ENCODE measurements at regions not wholly inside any gene's neighbourhood (a gene's known extent, or its start where the extent isn't known, plus 50 kb on each side); places are given as distances from the start of the nearest gene placed in this dataset.

DNA sequence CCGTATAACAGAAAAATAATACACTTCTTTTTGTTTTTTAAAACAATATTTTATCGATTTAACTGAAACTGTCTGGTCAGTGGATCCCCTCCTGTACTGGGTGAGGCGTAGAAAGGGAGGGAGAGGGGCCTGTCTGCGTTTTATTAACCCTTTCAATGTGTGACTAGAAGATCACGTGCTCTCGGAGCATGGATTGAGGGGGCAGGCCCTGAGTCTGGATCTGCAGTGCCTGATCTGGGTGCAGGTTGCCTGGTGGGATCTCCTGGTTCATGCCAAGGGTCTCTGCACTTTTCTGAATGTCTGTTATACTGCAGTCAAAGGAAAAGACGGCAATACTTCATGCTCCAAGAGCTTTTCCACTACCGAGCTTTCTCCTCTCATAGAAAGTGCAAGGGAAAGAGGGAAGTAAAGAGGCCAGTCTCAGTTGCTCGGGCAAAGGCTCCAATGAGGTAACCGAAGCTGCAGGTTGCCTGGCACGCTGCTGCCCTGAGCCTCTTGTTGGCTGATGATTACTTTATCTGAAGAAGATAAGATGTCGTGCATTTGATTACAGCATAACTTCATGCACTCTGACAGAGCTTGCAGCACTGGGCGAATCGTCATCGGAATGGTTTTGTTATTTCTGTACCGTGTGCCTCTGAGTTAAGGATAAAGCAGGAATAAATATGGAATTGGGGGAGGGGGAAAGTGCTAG is 167.5 kb upstream of the PMEPA1 start:
- ChIA-PET POLR2A (ENCODE audit: unreplicated experiment) (no interaction called here), CTCF (no interaction called here)
- Histone ChIP-seq H3K79me2 (ENCODE audit: low read length) (no peaks in the 10 kb centered on the region), H4K20me1 (ENCODE audit: low read length) (no peaks in the 10 kb centered on the region), H3K9me3 (ENCODE audit: low read length) (no peaks in the 10 kb centered on the region), H3K27me3 (ENCODE audit: low read length) (no peaks in the 10 kb centered on the region), H3K27ac (ENCODE audit: low read length) (no peak overlapping the region), H3F3A (ENCODE audit: low read length, unreplicated experiment) (no peaks in the 10 kb centered on the region), H2AFZ (ENCODE audit: low read length) (no peak overlapping the region), H3K4me2 (ENCODE audit: low read length) (no peak overlapping the region), H3K4me3 (ENCODE audit: low read length) (no peak overlapping the region), H3K4me1 (ENCODE audit: insufficient read depth, low read length) (peaks cover 4% of the 10 kb centered on the region), H3K36me3 (ENCODE audit: low read depth, low read length) (no peaks in the 10 kb centered on the region), H3K9me2 (replicated peaks; ENCODE audit: low read length) (no peaks in the 10 kb centered on the region), H3K9ac (ENCODE audit: low read length) (no peak overlapping the region)
- TF ChIP-seq EZH2phosphoT487 (IDR thresholded peaks at IDR 0.05; ENCODE audit: borderline replicate concordance, low read length) (no peak), EZH2 (IDR thresholded peaks at IDR 0.05; ENCODE audit: low read length, unreplicated experiment) (no peak)
- TF ChIP-seq, protein P1, sequence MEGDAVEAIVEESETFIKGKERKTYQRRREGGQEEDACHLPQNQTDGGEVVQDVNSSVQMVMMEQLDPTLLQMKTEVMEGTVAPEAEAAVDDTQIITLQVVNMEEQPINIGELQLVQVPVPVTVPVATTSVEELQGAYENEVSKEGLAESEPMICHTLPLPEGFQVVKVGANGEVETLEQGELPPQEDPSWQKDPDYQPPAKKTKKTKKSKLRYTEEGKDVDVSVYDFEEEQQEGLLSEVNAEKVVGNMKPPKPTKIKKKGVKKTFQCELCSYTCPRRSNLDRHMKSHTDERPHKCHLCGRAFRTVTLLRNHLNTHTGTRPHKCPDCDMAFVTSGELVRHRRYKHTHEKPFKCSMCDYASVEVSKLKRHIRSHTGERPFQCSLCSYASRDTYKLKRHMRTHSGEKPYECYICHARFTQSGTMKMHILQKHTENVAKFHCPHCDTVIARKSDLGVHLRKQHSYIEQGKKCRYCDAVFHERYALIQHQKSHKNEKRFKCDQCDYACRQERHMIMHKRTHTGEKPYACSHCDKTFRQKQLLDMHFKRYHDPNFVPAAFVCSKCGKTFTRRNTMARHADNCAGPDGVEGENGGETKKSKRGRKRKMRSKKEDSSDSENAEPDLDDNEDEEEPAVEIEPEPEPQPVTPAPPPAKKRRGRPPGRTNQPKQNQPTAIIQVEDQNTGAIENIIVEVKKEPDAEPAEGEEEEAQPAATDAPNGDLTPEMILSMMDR (conservative IDR thresholded peaks at IDR 0.05; ENCODE audit: low read depth, low read length): no peak
- BruUV-seq (replicated peaks): no TSS peak
- ATAC-seq (no peak), DNase-seq (no peak)
- intact Hi-C loops (cut with micrococcal nuclease): no loop called here

DNA sequence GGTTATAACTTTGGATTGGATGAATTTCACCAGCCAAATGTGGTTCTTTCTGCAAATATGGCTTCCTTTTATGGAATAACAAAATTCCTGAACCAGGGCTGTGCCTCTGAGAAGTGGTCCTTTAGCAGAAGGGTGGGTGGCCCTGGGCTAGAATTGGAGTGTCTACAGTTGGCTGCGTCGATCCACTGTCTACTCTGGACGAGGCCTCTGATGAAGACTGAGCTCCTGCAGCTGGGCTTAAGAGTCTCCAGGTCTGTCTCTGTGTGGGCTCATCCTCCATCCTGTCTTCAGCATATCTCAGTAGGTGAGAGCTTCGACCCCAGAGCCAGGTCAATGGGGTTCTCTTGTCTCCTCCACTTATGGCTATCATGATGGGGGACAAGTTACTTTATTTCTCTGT is 166.3 kb upstream of the PMEPA1 start:
- no peak for DNase-seq
- TF ChIP-seq EZH2phosphoT487 (IDR thresholded peaks at IDR 0.05; ENCODE audit: borderline replicate concordance, low read length) (no peak), EZH2 (IDR thresholded peaks at IDR 0.05; ENCODE audit: low read length, unreplicated experiment) (no peak)
- TF ChIP-seq, protein P1 (conservative IDR thresholded peaks at IDR 0.05; ENCODE audit: low read depth, low read length): no peak
- Histone ChIP-seq H3K27ac (ENCODE audit: low read length) (no peak overlapping the region), H3F3A (ENCODE audit: low read length, unreplicated experiment) (no peaks in the 10 kb centered on the region), H3K4me1 (ENCODE audit: insufficient read depth, low read length) (no peaks in the 10 kb centered on the region), H3K4me2 (ENCODE audit: low read length) (no peak overlapping the region), H3K4me3 (ENCODE audit: low read length) (no peak overlapping the region), H4K20me1 (ENCODE audit: low read length) (no peaks in the 10 kb centered on the region), H3K9ac (ENCODE audit: low read length) (no peak overlapping the region), H3K27me3 (ENCODE audit: low read length) (no peaks in the 10 kb centered on the region), H3K9me3 (ENCODE audit: low read length) (no peaks in the 10 kb centered on the region), H3K79me2 (ENCODE audit: low read length) (no peaks in the 10 kb centered on the region), H3K9me2 (replicated peaks; ENCODE audit: low read length) (no peaks in the 10 kb centered on the region), H2AFZ (ENCODE audit: low read length) (no peak overlapping the region), H3K36me3 (ENCODE audit: low read depth, low read length) (no peaks in the 10 kb centered on the region)
- POLR2A ChIA-PET (ENCODE audit: unreplicated experiment): no interaction called here
- no TSS peak for BruUV-seq (replicated peaks)
- intact Hi-C loops (cut with micrococcal nuclease): no loop called here
- CTCF ChIA-PET: no interaction called here
- ATAC-seq: no peak

DNA sequence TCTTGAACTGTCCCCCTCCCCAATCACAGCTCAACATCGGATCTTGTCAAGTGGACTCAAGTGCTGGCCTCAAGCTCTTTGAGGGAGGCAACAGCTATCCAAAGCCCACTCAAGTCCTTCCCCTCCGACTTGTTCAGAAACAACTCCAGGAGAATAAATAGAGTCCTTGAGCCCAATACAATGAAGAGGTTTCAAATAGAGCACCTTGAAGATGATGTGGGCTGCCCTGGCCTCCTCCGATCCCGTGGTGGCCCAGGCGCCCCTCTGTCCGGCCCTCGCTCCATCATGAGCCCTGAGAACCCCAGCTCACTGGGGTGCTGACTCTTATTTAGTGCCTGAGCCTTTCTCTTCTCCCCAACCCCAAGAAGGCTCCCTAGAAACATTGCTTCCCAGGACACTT is 164.3 kb upstream of the PMEPA1 start:
- no peak for TF ChIP-seq EZH2phosphoT487 (IDR thresholded peaks at IDR 0.05; ENCODE audit: borderline replicate concordance, low read length)
- Histone ChIP-seq H3K4me2 (ENCODE audit: low read length) (no peak overlapping the region), H3K4me3 (ENCODE audit: low read length) (no peak overlapping the region), H2AFZ (ENCODE audit: low read length) (no peak overlapping the region), H3K9me3 (ENCODE audit: low read length) (no peaks in the 10 kb centered on the region), H3K9me2 (replicated peaks; ENCODE audit: low read length) (no peaks in the 10 kb centered on the region), H3K9ac (ENCODE audit: low read length) (no peak overlapping the region), H3K27me3 (ENCODE audit: low read length) (no peaks in the 10 kb centered on the region), H3K27ac (ENCODE audit: low read length) (no peak overlapping the region), H3K4me1 (ENCODE audit: insufficient read depth, low read length) (no peaks in the 10 kb centered on the region), H4K20me1 (ENCODE audit: low read length) (no peaks in the 10 kb centered on the region), H3F3A (ENCODE audit: low read length, unreplicated experiment) (no peaks in the 10 kb centered on the region), H3K79me2 (ENCODE audit: low read length) (no peaks in the 10 kb centered on the region), H3K36me3 (ENCODE audit: low read depth, low read length) (no peaks in the 10 kb centered on the region)
- POLR2A ChIA-PET (ENCODE audit: unreplicated experiment): no interaction called here
- DNase-seq: no peak
- intact Hi-C loops (cut with micrococcal nuclease): no loop called here
- BruUV-seq (replicated peaks): no TSS peak
- CTCF ChIA-PET: no interaction called here
- ATAC-seq: no peak
